Stimulated activated naive CD8-positive, alpha-beta T cell treated with anti-CD3 and anti-CD28 coated beads, Interleukin-15, Interleukin-2, amounts not matched to agents 100 ng/mL and 50 ng/mL, for 24 hours (primary cell): ENCODE measurements at regions not wholly inside any gene's neighbourhood (a gene's known extent, or its start where the extent isn't known, plus 50 kb on each side); places are given as distances from the start of the nearest gene placed in this dataset.

Source experiments
- H3K27ac Mint-ChIP-seq: one replicate; pipeline ENCODE4 v1.8.0; 2021; ENCODE audit warnings: mild to moderate bottlenecking, mixed read lengths
- H3K27me3 Mint-ChIP-seq: one replicate; pipeline ENCODE4 v1.8.0; 2021; ENCODE audit warnings: mixed read lengths
- H3K36me3 Mint-ChIP-seq: one replicate; pipeline ENCODE4 v1.8.0; 2021; ENCODE audit warnings: low read depth, mixed read lengths
- H3K4me1 Mint-ChIP-seq: one replicate; pipeline ENCODE4 v1.8.0; 2021; ENCODE audit warnings: low read depth, mixed read lengths
- H3K4me3 Mint-ChIP-seq: one replicate; pipeline ENCODE4 v1.8.0; 2021; ENCODE audit warnings: mild to moderate bottlenecking, mixed read lengths
- H3K9me3 Mint-ChIP-seq: one replicate; pipeline ENCODE4 v1.8.0; 2021; ENCODE audit warnings: mixed read lengths

GRCh38 chr12:116384175-116384574 lies 106.7 kb upstream of the MED13L start:
- H3K9me3 Mint-ChIP-seq, result no peaks in the 10 kb centered on the region
- H3K27ac Mint-ChIP-seq, result no peak overlapping the region
- H3K4me3 Mint-ChIP-seq, result no peak overlapping the region
- no peaks in the 10 kb centered on the region for H3K27me3 Mint-ChIP-seq
- H3K36me3 Mint-ChIP-seq, result no peaks in the 10 kb centered on the region
- H3K4me1 Mint-ChIP-seq, result peaks cover 15% of the 10 kb centered on the region

- Mint-ChIP-seq H3K27ac (no peak overlapping the region), H3K27me3 (no peaks in the 10 kb centered on the region), H3K9me3 (no peaks in the 10 kb centered on the region), H3K4me1 (peaks cover 11% of the 10 kb centered on the region), H3K4me3 (no peak overlapping the region), H3K36me3 (no peaks in the 10 kb centered on the region)
Measured at GRCh38 chr12:116384691-116385485, 107.4 kb upstream of the MED13L start.

- no peak overlapping the region for H3K27ac Mint-ChIP-seq
- H3K4me3 Mint-ChIP-seq, result no peak overlapping the region
- H3K27me3 Mint-ChIP-seq, result no peaks in the 10 kb centered on the region
- H3K4me1 Mint-ChIP-seq, result peaks cover 7% of the 10 kb centered on the region
- H3K9me3 Mint-ChIP-seq, result no peaks in the 10 kb centered on the region
- H3K36me3 Mint-ChIP-seq, result no peaks in the 10 kb centered on the region
Measured at GRCh38 chr12:116385486-116386217, 108.2 kb upstream of the MED13L start.

GRCh38 chr12:116389326-116389725 lies 111.8 kb upstream of the MED13L start:
- Mint-ChIP-seq H3K27me3 (no peaks in the 10 kb centered on the region), H3K4me3 (no peak overlapping the region), H3K27ac (no peak overlapping the region), H3K36me3 (no peaks in the 10 kb centered on the region), H3K4me1 (peaks cover 13% of the 10 kb centered on the region), H3K9me3 (no peaks in the 10 kb centered on the region)

GRCh38 chr12:116389990-116390389 lies 112.5 kb upstream of the MED13L start:
- Mint-ChIP-seq H3K9me3 (no peaks in the 10 kb centered on the region), H3K4me3 (no peak overlapping the region), H3K27me3 (no peaks in the 10 kb centered on the region), H3K4me1 (peaks cover 11% of the 10 kb centered on the region), H3K27ac (no peak overlapping the region), H3K36me3 (no peaks in the 10 kb centered on the region)

GRCh38 chr12:116390401-116391335 lies 113.2 kb upstream of the MED13L start:
- H3K36me3 Mint-ChIP-seq, result no peaks in the 10 kb centered on the region
- peaks cover 9% of the 10 kb centered on the region for H3K4me1 Mint-ChIP-seq
- H3K9me3 Mint-ChIP-seq, result no peaks in the 10 kb centered on the region
- H3K27ac Mint-ChIP-seq, result no peak overlapping the region
- no peak overlapping the region for H3K4me3 Mint-ChIP-seq
- H3K27me3 Mint-ChIP-seq, result no peaks in the 10 kb centered on the region

GRCh38 chr12:116391501-116391900 lies 114.0 kb upstream of the MED13L start:
- Mint-ChIP-seq H3K4me1 (peaks cover 6% of the 10 kb centered on the region), H3K27me3 (no peaks in the 10 kb centered on the region), H3K9me3 (no peaks in the 10 kb centered on the region), H3K4me3 (no peak overlapping the region), H3K36me3 (no peaks in the 10 kb centered on the region), H3K27ac (no peak overlapping the region)

GRCh38 chr12:116392061-116392460 lies 114.6 kb upstream of the MED13L start:
- H3K4me3 Mint-ChIP-seq, result no peak overlapping the region
- no peaks in the 10 kb centered on the region for H3K9me3 Mint-ChIP-seq
- H3K27ac Mint-ChIP-seq, result no peak overlapping the region
- peaks cover 6% of the 10 kb centered on the region for H3K4me1 Mint-ChIP-seq
- no peaks in the 10 kb centered on the region for H3K36me3 Mint-ChIP-seq
- no peaks in the 10 kb centered on the region for H3K27me3 Mint-ChIP-seq

GRCh38 chr12:116393255-116393654 lies 115.8 kb upstream of the MED13L start:
- peaks cover 7% of the 10 kb centered on the region for H3K9me3 Mint-ChIP-seq
- H3K36me3 Mint-ChIP-seq, result no peaks in the 10 kb centered on the region
- no peak overlapping the region for H3K4me3 Mint-ChIP-seq
- H3K27ac Mint-ChIP-seq, result no peak overlapping the region
- H3K27me3 Mint-ChIP-seq, result no peaks in the 10 kb centered on the region
- peaks cover 6% of the 10 kb centered on the region for H3K4me1 Mint-ChIP-seq

GRCh38 chr12:116393859-116394650 lies 116.6 kb upstream of the MED13L start:
- H3K4me1 Mint-ChIP-seq, result peaks cover 6% of the 10 kb centered on the region
- no peak overlapping the region for H3K27ac Mint-ChIP-seq
- no peak overlapping the region for H3K4me3 Mint-ChIP-seq
- H3K36me3 Mint-ChIP-seq, result no peaks in the 10 kb centered on the region
- H3K27me3 Mint-ChIP-seq, result no peaks in the 10 kb centered on the region
- peaks cover 15% of the 10 kb centered on the region for H3K9me3 Mint-ChIP-seq

GRCh38 chr12:116395396-116395795 lies 117.9 kb upstream of the MED13L start:
- H3K4me1 Mint-ChIP-seq, result peaks cover 6% of the 10 kb centered on the region
- H3K27me3 Mint-ChIP-seq, result no peaks in the 10 kb centered on the region
- no peak overlapping the region for H3K4me3 Mint-ChIP-seq
- no peaks in the 10 kb centered on the region for H3K36me3 Mint-ChIP-seq
- peaks cover 17% of the 10 kb centered on the region for H3K9me3 Mint-ChIP-seq
- no peak overlapping the region for H3K27ac Mint-ChIP-seq

- Mint-ChIP-seq H3K36me3 (no peaks in the 10 kb centered on the region), H3K4me1 (peaks cover 12% of the 10 kb centered on the region), H3K27ac (no peak overlapping the region), H3K4me3 (no peak overlapping the region), H3K9me3 (peaks cover 17% of the 10 kb centered on the region), H3K27me3 (no peaks in the 10 kb centered on the region)
Measured at GRCh38 chr12:116397148-116397547, 119.7 kb upstream of the MED13L start.

GRCh38 chr12:116398193-116398592 lies 120.7 kb upstream of the MED13L start:
- Mint-ChIP-seq H3K4me1 (peaks cover 12% of the 10 kb centered on the region), H3K4me3 (no peak overlapping the region), H3K27me3 (no peaks in the 10 kb centered on the region), H3K9me3 (peaks cover 17% of the 10 kb centered on the region), H3K27ac (no peak overlapping the region), H3K36me3 (no peaks in the 10 kb centered on the region)

GRCh38 chr12:116399055-116399454 lies 121.6 kb upstream of the MED13L start:
- H3K4me3 Mint-ChIP-seq, result no peak overlapping the region
- H3K36me3 Mint-ChIP-seq, result no peaks in the 10 kb centered on the region
- H3K27ac Mint-ChIP-seq, result no peak overlapping the region
- H3K4me1 Mint-ChIP-seq, result peaks cover 9% of the 10 kb centered on the region
- no peaks in the 10 kb centered on the region for H3K27me3 Mint-ChIP-seq
- H3K9me3 Mint-ChIP-seq, result peaks cover 17% of the 10 kb centered on the region
